Brain microvascular endothelial cell (primary cell): ENCODE measurements at regions not wholly inside any gene's neighbourhood (a gene's known extent, or its start where the extent isn't known, plus 50 kb on each side); places are given as distances from the start of the nearest gene placed in this dataset.

Experiments used
- DNase-seq: peaks from one replicate; pipeline ENCODE4 v3.0.0-alpha.2; 2020
- H3K27ac ChIP-seq: fragments of 250-450 bp; sonication (Bioruptor Pico); 2 replicates; pipeline ENCODE4 v1.5.1; 2020; ENCODE audit warnings: mild to moderate bottlenecking, moderate library complexity
- H3K27me3 ChIP-seq: fragments of 250-450 bp; sonication (Bioruptor Pico); replicated peaks from 2 replicates; pipeline ENCODE4 v1.5.1; 2020; ENCODE audit warnings: mild to moderate bottlenecking
- H3K36me3 ChIP-seq: fragments of 250-450 bp; sonication (Bioruptor Pico); replicated peaks from 2 replicates; pipeline ENCODE4 v1.5.1; 2020; ENCODE audit warnings: mild to moderate bottlenecking
- H3K4me3 ChIP-seq: 2 replicates; pipeline ENCODE4 v1.5.1; 2011; ENCODE audit warnings: low read depth, mild to moderate bottlenecking, control low read depth, low read length, moderate library complexity
- in situ Hi-C: cut with HindIII; loops from 2 replicates; pipeline ENCODE4 v1.10.0; 2017; ENCODE audit warnings: low sequenced_read_pairs, low pct_ligation_motif_present
- TF ChIP-seq, protein P1 (sequence below): IDR thresholded peaks from 2 replicates; pipeline ENCODE4 v1.5.1; 2011; ENCODE audit warnings: low read depth, mild to moderate bottlenecking, moderate library complexity, low read length, control low read depth, inconsistent platforms; ENCODE audit errors: missing control alignments

DNA sequence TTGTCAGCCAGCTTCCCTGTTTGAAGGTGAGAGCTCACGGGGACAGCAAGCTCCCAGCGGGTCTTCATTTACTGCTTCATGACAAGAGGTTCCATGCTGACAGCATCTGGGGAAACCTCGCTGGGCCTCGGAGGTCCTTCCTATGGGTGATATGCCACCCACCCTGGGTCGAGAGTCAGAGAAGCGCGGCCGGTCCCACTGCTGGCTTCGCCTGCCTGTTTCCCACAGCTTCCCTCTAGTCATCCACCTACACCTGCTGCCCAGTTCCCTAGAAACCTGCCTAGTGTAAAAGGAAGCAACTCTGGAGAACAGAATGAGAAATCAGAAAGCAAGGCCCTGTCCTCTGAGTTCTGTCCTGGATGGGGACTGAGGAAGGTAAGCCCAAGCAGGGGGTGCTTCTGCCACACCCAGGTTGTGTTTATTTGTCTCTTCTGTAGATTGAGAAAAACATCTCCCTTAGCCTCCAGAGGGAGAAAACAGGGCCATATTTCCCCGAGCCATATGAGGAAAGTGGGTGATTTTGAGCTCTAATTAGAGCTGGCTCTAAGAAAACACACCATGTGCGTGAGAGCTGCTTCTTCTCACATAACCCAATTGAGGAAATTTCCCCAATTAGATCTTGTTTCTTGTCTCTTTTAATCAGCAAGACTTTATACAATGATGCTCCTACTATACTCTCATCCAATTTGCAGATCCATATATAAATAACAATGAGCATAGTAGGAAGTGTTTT, 504.3 kb downstream of the IRS2 start:
- TF ChIP-seq, protein P1, sequence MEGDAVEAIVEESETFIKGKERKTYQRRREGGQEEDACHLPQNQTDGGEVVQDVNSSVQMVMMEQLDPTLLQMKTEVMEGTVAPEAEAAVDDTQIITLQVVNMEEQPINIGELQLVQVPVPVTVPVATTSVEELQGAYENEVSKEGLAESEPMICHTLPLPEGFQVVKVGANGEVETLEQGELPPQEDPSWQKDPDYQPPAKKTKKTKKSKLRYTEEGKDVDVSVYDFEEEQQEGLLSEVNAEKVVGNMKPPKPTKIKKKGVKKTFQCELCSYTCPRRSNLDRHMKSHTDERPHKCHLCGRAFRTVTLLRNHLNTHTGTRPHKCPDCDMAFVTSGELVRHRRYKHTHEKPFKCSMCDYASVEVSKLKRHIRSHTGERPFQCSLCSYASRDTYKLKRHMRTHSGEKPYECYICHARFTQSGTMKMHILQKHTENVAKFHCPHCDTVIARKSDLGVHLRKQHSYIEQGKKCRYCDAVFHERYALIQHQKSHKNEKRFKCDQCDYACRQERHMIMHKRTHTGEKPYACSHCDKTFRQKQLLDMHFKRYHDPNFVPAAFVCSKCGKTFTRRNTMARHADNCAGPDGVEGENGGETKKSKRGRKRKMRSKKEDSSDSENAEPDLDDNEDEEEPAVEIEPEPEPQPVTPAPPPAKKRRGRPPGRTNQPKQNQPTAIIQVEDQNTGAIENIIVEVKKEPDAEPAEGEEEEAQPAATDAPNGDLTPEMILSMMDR = no peak
- no peak for DNase-seq
- in situ Hi-C loops = no loop called here
- Histone ChIP-seq H3K27ac (no peak overlapping the region), H3K4me3 (no peak overlapping the region), H3K27me3 (no peaks in the 10 kb centered on the region), H3K36me3 (no peaks in the 10 kb centered on the region)

DNA sequence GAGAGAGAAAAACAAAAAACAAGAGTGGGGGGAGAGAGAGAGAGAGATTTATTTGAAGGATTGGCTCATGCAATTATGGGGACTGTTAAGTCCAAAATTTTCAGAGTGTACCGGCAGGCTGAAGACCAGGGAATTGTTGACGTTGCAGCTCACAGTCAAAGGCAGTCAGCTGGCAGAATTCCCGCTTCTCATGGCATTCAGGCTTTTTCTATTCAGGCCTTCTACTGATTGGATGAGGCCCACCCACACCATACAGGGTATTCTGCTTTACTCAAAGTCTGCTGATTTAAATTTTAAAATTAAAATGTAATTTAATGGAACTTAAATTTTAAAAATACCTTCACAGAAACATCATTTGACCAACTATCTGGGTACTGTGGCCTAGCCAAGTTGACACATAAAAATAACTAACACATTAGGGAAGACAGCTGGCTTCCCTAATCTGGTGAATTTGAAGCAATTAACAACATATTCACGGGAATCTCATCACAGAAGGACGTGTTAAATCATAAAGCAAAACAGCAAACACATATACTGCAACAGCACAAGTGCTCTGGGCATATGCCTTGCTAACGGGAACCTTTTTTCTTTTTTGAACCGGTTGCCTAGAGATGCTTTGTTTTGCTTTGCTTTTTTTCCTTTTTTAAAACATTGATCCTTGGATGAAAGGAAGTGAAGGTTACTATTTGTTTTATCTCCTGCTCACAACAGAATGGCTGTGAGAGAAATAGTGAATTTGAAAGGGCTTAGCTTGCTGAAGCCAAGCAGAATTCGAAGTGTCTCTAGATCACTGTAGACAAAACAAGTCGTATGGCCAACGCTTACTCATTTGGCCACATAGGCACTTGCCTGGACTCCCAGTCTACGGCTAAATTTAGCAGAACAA, 505.1 kb downstream of the IRS2 start:
- no peaks in the 10 kb centered on the region for H3K36me3 ChIP-seq
- H3K27me3 ChIP-seq = no peaks in the 10 kb centered on the region
- no peak overlapping the region for H3K4me3 ChIP-seq
- in situ Hi-C loops = no loop called here
- TF ChIP-seq, protein P1 = no peak
- no peak for DNase-seq
- no peak overlapping the region for H3K27ac ChIP-seq

DNA sequence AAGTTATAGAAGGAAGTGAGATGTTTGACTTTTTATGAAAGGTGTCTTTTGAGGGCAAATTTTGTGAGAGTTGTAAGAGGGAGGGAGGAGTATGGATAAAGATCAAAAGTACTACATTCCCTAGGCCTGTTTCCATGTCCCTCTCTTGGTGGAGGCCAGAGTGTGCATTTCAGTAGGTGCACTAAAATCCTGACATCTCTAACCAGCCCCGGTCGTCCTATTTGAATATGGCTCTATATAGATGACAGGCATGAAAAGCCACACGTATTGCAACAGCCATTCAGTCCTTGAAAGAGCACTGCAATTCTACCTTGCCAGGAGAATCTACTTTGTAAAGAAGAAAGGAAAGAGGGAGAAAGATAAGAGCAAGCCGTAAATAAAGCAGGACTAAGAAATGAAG, 510.1 kb downstream of the IRS2 start:
- H3K27me3 ChIP-seq = no peaks in the 10 kb centered on the region
- H3K36me3 ChIP-seq = no peaks in the 10 kb centered on the region
- H3K27ac ChIP-seq = no peak overlapping the region
- in situ Hi-C loops = no loop called here
- DNase-seq = no peak
- TF ChIP-seq, protein P1 = no peak
- no peak overlapping the region for H3K4me3 ChIP-seq

DNA sequence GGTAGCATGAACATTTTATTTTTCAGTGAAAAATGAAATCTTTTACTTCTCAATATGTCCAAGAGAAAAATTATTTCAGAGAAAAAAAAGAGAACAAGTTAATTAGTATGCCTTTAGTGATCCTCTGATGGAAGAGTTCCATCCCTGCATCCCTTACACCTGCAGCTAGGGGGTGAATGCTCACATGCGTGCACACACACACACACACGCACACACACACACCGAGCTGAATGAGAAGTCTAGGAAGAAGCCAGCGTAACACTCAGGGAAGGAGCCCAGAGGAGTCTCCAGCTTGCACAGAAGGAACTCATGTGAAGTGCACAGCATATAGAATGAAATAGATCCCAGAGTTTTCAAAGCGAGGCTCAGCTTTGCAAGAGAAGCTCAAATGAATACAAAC, 510.5 kb downstream of the IRS2 start:
- Histone ChIP-seq H3K36me3 (no peaks in the 10 kb centered on the region), H3K4me3 (no peak overlapping the region), H3K27me3 (no peaks in the 10 kb centered on the region), H3K27ac (no peak overlapping the region)
- in situ Hi-C loops = no loop called here
- TF ChIP-seq, protein P1 = peak; percentile 50
- no peak for DNase-seq

DNA sequence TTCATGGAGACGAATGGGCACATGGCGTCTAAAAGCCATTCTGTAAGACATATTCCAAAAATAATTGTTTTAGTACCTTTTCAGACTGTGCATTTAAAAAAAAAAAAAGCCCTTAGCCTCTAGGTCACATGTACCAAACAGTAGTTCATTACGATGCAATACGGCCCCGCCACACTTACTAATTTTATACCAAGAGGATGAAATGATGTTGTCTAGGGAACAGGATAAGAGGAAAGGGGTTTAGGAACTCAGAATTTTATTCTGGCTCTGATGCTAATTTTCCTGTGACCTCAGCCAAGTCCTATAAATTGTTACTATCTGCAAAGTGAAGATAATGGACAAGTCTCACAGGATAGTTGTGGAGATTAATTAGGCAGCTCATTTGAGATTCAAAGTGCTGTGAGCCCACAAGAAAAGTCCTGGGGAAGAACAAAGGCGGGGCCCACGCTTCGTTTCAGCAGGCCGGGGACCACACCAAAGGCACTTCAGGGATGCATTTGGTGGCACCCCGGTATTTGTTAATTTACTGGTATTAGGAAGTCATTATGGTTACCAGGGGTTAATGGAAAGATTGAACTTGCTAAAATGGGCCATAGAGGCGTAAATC, 511.1 kb downstream of the IRS2 start:
- no peak for DNase-seq
- Histone ChIP-seq H3K36me3 (no peaks in the 10 kb centered on the region), H3K4me3 (no peak overlapping the region), H3K27me3 (no peaks in the 10 kb centered on the region), H3K27ac (peak overlapping the region; percentile 83)
- in situ Hi-C loops = no loop called here
- TF ChIP-seq, protein P1 = no peak
